Cardiac fibroblast (primary cell): ENCODE measurements at regions not wholly inside any gene's neighbourhood (a gene's known extent, or its start where the extent isn't known, plus 50 kb on each side); places are given as distances from the start of the nearest gene placed in this dataset.

ENCODE experiments used
- DNase-seq, 2 donors: peaks; one replicate each; pipeline versions ENCODE4 v3.0.0 to v3.0.0-alpha.2; 2010; ENCODE audit warnings: low read depth in 2 of 2
- H3K4me3 ChIP-seq, 2 donors: replicated peaks in 1 of 2; 1 replicate in 1 of 2; 2 replicates in 1 of 2; pipeline ENCODE4 v1.5.1; 2011; ENCODE audit warnings: low read depth in 2 of 2, low read length in 2 of 2, mild to moderate bottlenecking in 2 of 2, moderate library complexity in 1 of 2
- TF ChIP-seq, protein P1 (sequence below): IDR thresholded peaks from one replicate; pipeline ENCODE4 v1.5.1; 2011; ENCODE audit warnings: low read depth, mild to moderate bottlenecking, low read length, inconsistent platforms

DNA sequence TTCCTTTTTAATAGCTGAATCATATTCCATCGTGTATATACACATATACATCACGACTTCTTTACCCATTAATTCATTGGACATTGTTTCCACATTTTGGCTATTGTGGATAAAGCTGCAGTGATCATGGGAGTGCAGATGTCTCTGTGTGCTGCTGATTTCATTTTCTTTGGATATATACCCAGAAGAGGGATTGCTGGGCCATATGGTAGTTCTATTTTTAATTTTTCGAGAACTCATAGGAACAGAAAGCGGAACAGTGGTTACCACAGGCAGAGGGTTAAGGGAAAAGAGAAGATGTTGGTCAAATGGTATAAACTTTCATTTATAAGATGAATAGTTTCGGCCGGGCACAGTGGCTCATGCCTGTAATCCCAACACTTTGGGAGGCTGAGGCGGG, 187.4 kb upstream of the MYOCD start:
- DNase-seq: no peak
- H3K4me3 ChIP-seq: no peak overlapping the region
- TF ChIP-seq, protein P1, sequence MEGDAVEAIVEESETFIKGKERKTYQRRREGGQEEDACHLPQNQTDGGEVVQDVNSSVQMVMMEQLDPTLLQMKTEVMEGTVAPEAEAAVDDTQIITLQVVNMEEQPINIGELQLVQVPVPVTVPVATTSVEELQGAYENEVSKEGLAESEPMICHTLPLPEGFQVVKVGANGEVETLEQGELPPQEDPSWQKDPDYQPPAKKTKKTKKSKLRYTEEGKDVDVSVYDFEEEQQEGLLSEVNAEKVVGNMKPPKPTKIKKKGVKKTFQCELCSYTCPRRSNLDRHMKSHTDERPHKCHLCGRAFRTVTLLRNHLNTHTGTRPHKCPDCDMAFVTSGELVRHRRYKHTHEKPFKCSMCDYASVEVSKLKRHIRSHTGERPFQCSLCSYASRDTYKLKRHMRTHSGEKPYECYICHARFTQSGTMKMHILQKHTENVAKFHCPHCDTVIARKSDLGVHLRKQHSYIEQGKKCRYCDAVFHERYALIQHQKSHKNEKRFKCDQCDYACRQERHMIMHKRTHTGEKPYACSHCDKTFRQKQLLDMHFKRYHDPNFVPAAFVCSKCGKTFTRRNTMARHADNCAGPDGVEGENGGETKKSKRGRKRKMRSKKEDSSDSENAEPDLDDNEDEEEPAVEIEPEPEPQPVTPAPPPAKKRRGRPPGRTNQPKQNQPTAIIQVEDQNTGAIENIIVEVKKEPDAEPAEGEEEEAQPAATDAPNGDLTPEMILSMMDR: no peak

DNA sequence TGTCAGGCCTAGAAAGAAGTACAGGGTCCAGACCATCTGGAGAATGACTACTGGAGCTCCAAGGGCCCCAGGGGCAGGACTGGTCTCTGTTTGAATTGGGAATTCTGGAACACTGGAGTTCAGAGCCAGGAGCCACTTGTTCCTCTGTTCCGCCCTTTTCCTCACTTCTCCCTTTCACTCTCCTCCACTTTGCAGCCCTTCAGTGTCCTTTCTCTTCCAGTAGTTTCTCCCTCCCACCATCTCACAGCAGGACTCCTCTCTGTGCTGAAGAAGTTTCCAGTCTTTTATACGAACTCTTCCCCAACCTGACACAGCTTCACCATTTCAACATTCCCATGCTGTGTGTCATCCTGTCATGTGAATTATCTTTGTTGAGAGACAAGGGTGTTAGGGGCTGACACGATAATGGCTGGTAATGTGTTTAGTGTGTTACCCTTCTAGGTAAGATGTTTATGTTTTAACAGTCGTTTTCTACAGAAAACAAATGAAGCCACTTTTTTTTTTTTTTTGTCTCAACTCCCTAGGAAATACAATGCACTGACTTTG, 180.3 kb upstream of the MYOCD start:
- peak in 1 of 2 donors; percentile 6 for DNase-seq
- H3K4me3 ChIP-seq: no peak overlapping the region
- TF ChIP-seq, protein P1: no peak

DNA sequence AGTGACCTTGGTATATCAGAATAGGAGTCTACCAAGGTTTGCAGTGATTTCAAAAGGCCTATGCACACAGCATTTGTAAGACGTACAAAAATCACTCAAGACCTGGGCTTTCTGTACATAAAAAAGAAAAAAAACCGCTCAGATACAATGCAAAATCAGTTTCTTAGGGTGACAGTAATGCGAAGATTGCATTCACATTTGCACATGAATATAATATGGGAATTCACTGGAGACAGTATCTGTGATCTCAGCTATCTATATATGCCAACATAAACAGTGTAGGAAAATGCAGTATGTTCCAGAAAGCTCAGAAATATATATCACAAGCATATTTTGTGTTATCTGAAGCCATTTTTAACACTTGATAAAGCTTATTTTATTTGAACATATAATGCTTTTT, 176.4 kb upstream of the MYOCD start:
- TF ChIP-seq, protein P1: no peak
- DNase-seq: peak in 1 of 2 donors; percentile 5
- no peak overlapping the region for H3K4me3 ChIP-seq

DNA sequence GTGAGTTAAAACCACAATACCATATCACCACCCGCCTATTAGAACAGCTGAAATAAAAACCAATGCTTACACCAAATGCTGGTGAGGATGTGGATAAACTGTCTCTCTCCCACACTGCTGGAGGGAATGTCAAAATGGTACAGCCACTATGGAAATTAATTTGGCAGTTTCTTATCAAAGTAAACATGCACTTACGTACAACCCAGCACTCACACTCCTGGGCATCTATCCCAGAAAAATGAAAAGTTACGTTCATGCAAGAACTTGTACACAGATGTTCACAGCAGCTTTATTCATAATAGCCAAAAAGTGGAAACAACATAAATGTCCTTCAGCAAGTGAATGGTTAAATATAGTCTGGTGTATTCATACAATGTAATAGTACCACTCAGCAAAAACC, 173.2 kb upstream of the MYOCD start:
- DNase-seq: peak; percentile 64 to 67
- H3K4me3 ChIP-seq: no peak overlapping the region
- TF ChIP-seq, protein P1: no peak

DNA sequence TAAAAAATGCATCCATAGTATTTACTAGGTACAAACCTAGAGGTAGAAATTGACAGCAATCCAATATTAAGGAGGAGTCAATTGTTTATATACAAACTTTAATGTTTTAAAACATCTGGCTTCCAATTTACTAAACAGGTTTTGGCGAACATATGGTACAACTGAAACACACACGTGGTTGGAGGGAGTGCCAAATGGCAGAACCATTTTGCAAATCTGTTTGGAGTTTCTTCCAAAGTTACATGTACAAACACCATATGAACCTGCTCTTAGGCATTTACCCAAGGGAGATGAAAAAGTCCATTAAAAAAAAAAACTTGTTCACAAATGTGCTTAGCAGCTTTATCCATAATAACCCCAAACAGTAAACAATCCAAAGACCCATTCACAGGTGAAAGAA, 159.8 kb upstream of the MYOCD start:
- TF ChIP-seq, protein P1: no peak
- DNase-seq: no peak
- no peak overlapping the region for H3K4me3 ChIP-seq

DNA sequence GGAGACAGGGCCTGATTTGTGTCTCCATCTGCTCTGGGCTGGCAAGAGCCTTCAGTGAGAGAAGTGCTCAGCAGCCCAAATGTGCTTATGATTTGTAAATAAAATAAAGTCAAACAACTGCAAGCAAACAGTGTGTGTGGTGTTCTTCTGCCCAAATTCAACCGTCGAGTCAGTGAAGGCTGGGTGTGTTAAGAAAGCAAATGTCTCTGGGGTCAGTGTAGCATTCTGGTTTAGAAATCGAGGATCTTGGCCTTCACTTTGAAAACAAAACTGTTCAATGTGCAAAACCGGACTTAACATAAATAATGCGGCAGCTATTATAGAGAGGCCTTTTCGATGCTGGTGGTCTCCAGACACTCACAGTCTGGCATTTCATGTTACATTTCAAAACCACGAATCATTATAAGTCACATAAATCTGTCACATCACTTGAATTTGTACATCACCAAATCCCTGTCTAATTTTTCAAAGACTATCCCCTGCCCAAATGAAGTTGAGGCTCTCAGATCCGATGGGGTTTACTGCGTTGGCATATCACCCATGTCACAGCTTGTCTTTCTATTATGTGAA, 158.6 kb upstream of the MYOCD start:
- TF ChIP-seq, protein P1: no peak
- DNase-seq: no peak
- H3K4me3 ChIP-seq: no peak overlapping the region

DNA sequence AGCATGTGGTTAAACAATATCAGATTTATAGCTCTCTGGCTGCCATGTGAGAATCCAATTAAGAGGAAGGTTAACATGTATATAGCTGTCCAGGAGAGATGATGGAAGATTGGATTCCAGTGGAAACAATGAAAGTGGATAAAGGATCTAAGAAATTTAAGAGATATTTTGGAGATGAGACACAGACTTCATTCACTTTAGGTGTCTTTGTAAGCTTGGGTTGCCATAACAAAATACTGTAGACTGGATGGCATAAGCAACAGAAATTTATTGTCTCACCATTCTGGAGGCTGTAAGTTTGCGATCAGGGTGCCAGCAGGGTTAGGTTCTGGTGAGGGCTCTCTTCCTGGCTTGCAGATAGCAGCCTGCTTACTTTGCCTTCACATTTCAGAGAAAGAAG, 155.9 kb upstream of the MYOCD start:
- no peak overlapping the region for H3K4me3 ChIP-seq
- peak in 1 of 2 donors; percentile 9 for DNase-seq
- TF ChIP-seq, protein P1: no peak
